ENCODE measurements at regions not wholly inside any gene's neighbourhood (a gene's known extent, or its start where the extent isn't known, plus 50 kb on each side); places are given as distances from the start of the nearest gene placed in this dataset.
"Not testable (repeated sequence)": the region's sequence is repeated elsewhere in the genome, so short reads cannot be mapped to it uniquely, and the experiment has no call there.

DNA sequence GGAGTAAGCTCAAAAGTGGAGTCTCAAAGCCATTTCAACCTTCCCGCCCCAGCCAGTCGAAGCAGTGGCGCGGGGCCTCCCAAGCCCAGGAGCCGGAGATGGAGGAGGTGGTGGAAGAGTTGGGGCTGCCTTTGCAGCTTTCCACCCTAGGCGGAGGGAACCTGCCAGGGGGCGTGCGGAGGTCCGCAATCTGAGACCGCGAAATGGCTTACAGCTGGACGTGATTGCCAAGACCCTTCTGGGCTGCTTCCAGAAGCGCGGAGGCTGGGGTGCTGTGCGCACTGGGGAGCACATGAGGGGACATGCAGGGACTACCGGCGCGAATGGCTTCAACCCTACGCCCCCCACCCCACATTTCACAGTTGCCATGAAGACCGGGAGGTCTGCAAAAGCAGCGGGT is 86.2 kb downstream of the PRR15 start:
- DNase-seq (ENCODE audit: low spot score) = no peak

- DNase-seq (ENCODE audit: low spot score) = no peak
Observed at GRCh38 chr7:29651477-29651876, 87.8 kb downstream of the PRR15 start.

- DNase-seq (ENCODE audit: low spot score) = no peak
Observed at GRCh38 chr7:29652556-29652955, 88.9 kb downstream of the PRR15 start.

DNA sequence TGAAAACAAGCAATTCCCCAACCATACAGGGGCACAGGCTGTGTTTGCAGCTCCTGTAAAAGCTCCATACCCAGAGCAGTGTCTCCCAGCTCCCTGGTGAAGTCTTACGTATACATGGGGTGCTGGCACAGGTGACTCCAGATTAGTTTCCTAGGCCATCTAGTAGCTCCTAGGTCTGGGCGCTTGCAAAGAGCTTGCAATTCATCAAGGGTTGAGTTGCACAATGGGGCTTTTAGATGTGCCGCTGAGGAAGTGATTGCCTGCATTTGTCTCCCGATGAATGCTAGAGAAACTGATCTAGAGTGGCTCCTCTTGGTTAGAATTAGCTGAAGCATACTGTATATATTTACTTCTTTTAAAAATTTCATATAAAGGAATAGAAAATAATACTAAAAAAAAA is 90.7 kb downstream of the PRR15 start:
- not testable (repeated sequence) for DNase-seq (ENCODE audit: low spot score)

DNA sequence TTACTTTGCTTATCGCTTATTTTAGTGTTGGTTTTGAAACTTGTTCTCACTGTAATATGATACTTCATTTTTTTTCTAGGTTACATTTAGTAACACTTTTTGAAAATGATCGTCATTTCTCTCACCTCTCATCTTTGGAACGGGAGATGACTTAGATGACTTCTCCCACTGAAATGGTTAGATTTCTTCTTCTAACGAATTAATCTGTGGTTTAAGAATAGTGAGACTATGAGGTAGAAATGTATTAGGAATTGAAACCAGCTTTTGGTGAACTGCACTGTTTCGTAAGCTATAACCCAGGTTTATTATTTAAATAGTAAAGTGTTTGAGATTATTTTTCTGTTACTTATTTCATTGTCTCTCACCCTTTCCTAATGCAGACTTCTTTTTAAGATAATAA is 93.7 kb downstream of the PRR15 start:
- DNase-seq (ENCODE audit: low spot score) = no peak

DNA sequence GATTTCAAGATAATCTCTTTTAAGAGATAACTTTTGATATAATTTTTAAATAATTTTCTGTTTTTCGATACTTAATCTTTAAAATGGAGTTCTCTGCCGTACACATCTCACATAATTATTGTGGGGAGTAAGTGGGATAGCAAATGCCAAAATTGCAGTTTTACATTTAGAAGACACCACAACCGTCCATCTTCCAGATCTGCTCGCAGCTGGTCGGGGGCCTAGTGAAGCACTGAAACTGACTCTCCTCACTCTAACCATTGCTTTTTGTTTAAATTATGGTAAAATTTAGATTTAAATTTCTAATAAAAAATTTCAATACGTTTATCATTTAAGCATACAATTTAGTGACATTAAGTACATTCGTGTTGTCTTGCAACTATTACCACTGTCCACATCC is 94.2 kb downstream of the PRR15 start:
- DNase-seq (ENCODE audit: low spot score) = no peak

DNA sequence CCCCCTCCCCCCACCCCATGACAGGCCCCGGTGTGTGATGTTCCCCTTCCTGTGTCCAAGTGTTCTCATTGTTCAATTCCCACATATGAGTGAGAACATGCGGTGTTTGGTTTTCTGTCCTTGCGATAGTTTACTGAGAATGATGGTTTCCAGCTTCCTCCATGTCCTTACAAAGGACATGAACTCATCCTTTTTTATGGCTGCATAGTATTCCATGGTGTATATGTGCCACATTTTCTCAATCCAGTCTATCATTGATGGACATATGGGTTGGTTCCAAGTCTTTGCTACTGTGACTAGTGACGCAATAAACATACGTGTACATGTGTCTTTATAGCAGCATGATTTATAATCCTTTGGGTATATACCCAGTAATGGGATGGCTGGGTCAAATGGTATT is 95.6 kb downstream of the PRR15 start:
- DNase-seq (ENCODE audit: low spot score) = not testable (repeated sequence)

DNA sequence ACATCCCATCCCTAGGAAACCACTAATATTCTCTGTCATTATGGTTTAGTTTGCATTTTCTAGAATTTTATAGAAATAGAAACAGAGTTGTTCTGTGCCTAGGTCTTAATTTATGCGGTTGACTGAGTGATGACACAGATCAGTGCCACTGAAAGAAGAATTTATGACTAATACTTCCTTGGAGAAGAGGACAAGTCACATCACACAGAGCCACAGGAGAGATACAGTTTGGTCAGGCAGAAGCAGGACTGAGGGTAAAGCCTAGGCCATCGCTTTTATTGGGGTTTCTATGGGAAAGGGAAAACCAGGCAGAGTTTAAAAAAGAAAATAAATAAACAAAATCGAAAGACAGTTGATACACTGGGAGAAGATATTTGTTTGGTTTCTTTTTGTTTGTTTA is 99.3 kb downstream of the PRR15 start:
- not testable (repeated sequence) for DNase-seq (ENCODE audit: low spot score)

GRCh38 chr7:29664999-29665398 is 101.4 kb downstream of the PRR15 start:
- not testable (repeated sequence) for DNase-seq (ENCODE audit: low spot score)

- DNase-seq (ENCODE audit: low spot score) = not testable (repeated sequence)
Observed at GRCh38 chr7:29667096-29667669, 103.5 kb downstream of the PRR15 start.

GRCh38 chr7:29671286-29671685 is 107.7 kb downstream of the PRR15 start:
- DNase-seq (ENCODE audit: low spot score) = not testable (repeated sequence)

DNA sequence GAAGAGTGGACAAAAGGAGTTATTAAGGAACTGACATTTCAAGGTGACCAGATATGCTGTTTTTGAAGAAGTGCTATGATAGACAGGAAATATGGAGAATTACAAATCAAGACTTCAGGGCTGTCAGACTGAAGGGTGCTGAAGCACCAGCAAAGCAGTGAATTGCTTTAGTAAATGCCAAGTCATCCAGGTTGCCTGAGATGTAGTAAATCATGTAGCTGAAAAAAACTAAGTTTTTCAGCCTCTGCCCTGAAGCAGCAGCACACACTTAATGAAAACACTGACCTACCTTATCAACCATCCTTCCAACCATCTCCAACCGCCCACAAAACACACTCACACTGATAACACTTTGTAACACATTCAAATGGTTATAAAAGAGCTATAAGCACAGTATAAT is 110.0 kb downstream of the PRR15 start:
- not testable (repeated sequence) for DNase-seq (ENCODE audit: low spot score)

- not testable (repeated sequence) for DNase-seq (ENCODE audit: low spot score)
Observed at GRCh38 chr7:29674626-29675025, 111.0 kb downstream of the PRR15 start.

DNA sequence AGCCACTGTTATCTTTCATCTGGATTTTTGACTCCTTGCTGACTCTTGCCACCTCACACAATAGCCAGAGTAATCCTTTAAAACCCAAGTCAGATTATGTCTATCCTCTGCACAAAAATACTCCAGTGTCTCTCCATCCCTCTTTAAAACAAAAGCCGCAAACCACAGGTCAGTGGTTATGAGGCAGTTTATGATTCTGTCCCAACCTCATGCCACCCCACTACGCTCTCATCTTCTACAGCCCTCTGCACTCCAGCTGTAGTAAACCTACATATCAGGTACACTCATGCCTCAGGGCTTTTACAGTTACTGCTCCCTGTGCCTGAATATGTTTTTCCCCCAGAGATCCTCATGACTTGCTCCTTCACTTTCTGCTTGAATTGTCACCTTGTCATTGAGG is 113.6 kb downstream of the PRR15 start:
- not testable (repeated sequence) for DNase-seq (ENCODE audit: low spot score)

- DNase-seq (ENCODE audit: low spot score) = not testable (repeated sequence)
Observed at GRCh38 chr7:29679963-29680362, 116.3 kb downstream of the PRR15 start.

- DNase-seq (ENCODE audit: low spot score) = not testable (repeated sequence)
Observed at GRCh38 chr7:29680601-29681000, 117.0 kb downstream of the PRR15 start.

- not testable (repeated sequence) for DNase-seq (ENCODE audit: low spot score)
Observed at GRCh38 chr7:29684151-29684786, 120.6 kb downstream of the PRR15 start.

DNA sequence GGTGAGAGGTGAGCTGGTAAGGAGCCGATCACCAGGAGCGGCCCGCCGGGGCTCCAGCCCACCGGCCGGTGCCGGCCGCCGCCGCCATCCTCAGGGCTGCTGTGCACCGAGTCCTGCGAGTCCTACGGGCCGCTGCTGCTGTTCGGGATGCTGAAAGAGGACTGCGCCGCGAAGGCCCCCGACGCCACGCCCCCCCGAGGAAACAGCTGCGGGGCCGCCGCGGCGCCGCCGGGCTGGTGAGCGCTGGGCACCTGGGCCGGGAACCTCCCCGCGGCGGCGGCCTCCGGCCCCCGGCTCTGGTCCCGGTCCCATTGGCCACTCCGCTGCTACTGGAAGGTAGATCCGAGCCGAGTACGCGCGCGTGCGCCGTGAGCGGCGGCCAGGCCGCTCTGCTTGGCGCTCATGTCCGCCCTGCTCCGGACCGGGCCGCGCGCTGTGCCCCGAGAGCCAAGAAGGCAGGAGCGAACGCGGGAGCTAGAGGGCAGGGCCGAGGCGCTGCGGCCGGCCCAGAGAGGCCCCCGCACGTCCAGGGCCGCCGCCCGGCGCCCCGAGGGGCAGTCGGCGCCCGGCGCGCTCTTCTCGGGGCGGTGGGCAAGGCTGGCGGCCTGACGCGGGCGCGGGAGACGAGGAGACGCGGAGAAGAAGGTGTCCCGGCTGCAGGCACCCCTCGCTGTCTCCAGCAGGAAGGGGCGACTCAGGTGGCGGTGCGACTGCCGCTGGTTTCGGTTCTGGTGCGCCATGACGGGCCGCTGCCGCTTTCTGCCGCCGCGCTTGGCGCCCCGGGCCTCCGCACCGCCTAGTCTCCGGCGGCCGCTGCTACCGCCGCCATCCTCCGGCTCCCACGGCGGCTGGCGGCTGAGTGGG is 121.3 kb upstream of the WIPF3 start:
- DNase-seq (ENCODE audit: low spot score) = peak; percentile 36

DNA sequence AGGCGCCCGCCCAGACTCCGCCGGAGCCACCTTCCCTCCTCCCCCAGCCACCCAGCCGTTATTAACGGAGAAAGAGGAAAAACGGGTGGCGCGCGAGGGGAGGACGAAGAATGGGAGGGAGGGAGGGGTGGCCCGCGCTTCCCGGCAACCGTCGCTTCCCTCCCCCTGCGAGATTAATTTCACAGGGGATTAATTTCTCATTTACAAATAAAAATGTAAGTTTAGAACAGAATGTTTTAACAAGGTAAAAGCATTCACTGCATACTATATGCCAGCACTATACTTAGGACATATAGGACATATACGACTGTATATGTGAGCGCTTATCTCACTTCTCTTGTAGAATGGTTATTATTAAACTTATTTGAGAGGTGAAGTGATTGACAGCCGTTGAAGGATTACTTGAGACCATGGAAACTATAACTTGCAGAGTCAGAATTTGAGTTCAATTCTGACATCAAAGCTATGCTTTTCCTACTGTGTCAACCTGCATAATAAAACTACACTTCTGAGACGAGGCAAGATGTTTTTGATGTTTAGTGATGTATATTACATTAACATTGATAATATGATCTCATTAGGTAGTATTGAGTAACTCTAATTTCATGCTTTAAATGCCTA is 120.5 kb upstream of the WIPF3 start:
- DNase-seq (ENCODE audit: low spot score) = not testable (repeated sequence)

GRCh38 chr7:29690510-29690909 is 115.8 kb upstream of the WIPF3 start:
- not testable (repeated sequence) for DNase-seq (ENCODE audit: low spot score)

DNA sequence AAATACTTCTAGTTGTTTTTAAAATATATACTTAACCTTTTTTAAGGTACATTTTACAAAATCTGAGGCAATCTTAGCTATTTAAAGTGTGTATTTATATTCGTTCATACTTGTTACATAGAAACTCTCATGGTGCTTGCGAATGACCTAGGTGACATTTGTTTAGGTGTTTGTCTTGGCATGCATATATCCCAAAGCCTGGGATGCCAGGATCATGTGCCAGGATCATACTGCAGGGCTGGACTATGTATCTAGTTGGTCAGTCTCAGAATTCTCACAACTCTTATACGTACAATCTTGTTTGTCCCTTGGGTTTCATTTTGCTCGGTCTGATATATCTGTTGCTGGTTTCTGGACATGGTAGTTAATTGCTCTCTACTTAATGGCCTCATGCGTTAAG is 109.9 kb upstream of the WIPF3 start:
- not testable (repeated sequence) for DNase-seq (ENCODE audit: low spot score)

DNA sequence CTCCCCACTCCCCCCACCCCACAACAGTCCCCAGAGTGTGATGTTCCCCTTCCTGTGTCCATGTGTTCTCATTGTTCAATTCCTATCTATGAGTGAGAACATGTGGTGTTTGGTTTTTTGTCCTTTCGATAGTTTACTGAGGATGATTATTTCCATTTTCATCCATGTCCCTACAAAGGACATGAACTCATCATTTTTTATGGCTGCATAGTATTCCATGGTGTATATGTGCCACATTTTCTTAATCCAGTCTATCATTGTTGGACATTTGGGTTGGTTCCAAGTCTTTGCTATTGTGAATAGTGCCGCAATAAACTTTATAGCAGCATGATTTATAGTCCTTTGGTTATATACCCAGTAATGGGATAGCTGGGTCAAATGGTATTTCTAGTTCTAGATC is 106.6 kb upstream of the WIPF3 start:
- DNase-seq (ENCODE audit: low spot score) = not testable (repeated sequence)

DNA sequence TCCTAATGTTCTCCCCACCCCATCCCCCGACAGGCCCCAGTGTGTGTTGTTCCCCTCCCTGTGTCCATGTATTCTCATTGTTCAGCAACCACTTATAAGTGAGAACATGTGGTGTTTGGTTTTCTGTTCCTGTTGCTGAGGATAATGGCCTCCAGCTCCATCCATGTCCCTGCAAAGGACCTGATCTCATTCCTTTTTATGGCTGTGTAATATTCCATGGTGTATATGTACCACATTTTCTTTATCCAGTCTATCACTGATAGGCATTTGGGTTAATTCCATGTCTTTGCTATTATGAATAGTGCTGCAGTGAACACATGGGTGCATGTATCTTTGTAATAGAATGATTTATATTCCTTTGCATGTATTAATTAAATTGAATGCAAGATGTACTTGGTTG is 104.8 kb upstream of the WIPF3 start:
- not testable (repeated sequence) for DNase-seq (ENCODE audit: low spot score)
